DND-41 (cell line): ENCODE measurements at regions not wholly inside any gene's neighbourhood (a gene's known extent, or its start where the extent isn't known, plus 50 kb on each side); places are given as distances from the start of the nearest gene placed in this dataset.

Experiments used
- ATAC-seq: fragments of 200-7000 bp; cut with Tn5 transposase; 3 replicates; pipeline ENCODE4 v1.9.1; 2021; ENCODE audit warnings: low read depth; ENCODE audit not compliant: insufficient read depth
- DNase-seq: peaks from one replicate; pipeline ENCODE4 v3.0.0-alpha.2; 2020
- H2AFZ ChIP-seq: 2 replicates; pipeline ENCODE4 v1.6.0; 2012; ENCODE audit warnings: low read depth, low read length
- H3K27ac ChIP-seq: 2 replicates; pipeline ENCODE4 v1.5.1; 2012; ENCODE audit warnings: low read length, inconsistent platforms
- H3K27me3 ChIP-seq: fragments of 200-600 bp; sonication (generic); 2 replicates; pipeline ENCODE4 v1.6.0; 2012; ENCODE audit warnings: low read length, mild to moderate bottlenecking, inconsistent platforms; ENCODE audit not compliant: insufficient read depth, poor library complexity
- H3K36me3 ChIP-seq: 2 replicates; pipeline ENCODE4 v1.5.1; 2012; ENCODE audit warnings: low read length, inconsistent platforms; ENCODE audit not compliant: insufficient read depth
- H3K4me1 ChIP-seq: 2 replicates; pipeline ENCODE4 v1.5.1; 2012; ENCODE audit warnings: mild to moderate bottlenecking, low read length; ENCODE audit not compliant: insufficient read depth
- H3K4me2 ChIP-seq: 2 replicates; pipeline ENCODE4 v1.6.0; 2012; ENCODE audit warnings: mild to moderate bottlenecking, moderate library complexity, low read length, inconsistent platforms; ENCODE audit not compliant: insufficient read depth
- H3K4me3 ChIP-seq, 2 experiments: fragments of 200-600 bp in 1 of 2; shearing (Covaris generic) in 1 of 2; 2 replicates each; pipeline ENCODE4 v1.5.1; 2012 to 2016; ENCODE audit warnings: inconsistent platforms in 2 of 2, low read length in 2 of 2, mild to moderate bottlenecking in 2 of 2, low read depth in 1 of 2, moderate library complexity in 1 of 2
- H3K79me2 ChIP-seq: 2 replicates; pipeline ENCODE4 v1.6.0; 2012; ENCODE audit warnings: low read length, inconsistent platforms; ENCODE audit not compliant: insufficient read depth
- H3K9ac ChIP-seq: 2 replicates; pipeline ENCODE4 v1.6.0; 2012; ENCODE audit warnings: low read depth, mild to moderate bottlenecking, inconsistent platforms, low read length, moderate library complexity
- H3K9me3 ChIP-seq: 2 replicates; pipeline ENCODE4 v1.5.1; 2012; ENCODE audit warnings: low read length, moderate library complexity, mild to moderate bottlenecking, inconsistent platforms; ENCODE audit not compliant: insufficient read depth, severe bottlenecking
- H4K20me1 ChIP-seq: 2 replicates; pipeline ENCODE4 v1.6.0; 2012; ENCODE audit warnings: low read length; ENCODE audit not compliant: insufficient read depth
- EZH2 ChIP-seq: IDR thresholded peaks from 3 replicates; pipeline ENCODE4 v1.6.1; 2012; ENCODE audit warnings: borderline replicate concordance, low read depth, mild to moderate bottlenecking, moderate library complexity, low read length, inconsistent platforms; ENCODE audit not compliant: severe bottlenecking
- TF ChIP-seq, protein P1 (sequence below): IDR thresholded peaks from 2 replicates; pipeline ENCODE4 v1.5.1; 2012; ENCODE audit warnings: borderline replicate concordance, low read length, moderate library complexity, mild to moderate bottlenecking; ENCODE audit not compliant: poor library complexity, severe bottlenecking; ENCODE audit errors: extremely low read depth

DNA sequence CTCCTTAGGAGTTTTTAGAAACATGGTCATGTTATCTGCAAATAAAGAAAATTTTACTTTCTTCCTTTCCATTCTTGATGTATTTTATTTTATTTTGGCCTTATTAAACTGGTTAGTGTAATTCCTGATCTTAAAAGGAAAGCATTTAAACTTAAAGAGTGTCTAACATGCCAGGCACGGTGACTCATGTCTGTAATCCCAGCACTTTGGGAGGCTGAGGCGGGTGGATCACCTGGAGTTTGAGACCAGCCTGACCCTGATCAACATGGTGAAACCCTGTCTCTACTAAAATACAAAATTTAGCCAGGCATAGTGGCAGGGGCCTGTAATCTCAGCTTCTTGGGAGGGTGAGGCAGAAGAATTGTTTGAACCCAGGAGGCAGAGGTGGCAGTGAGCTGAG is 281.3 kb downstream of the PTTG2 start:
- Histone ChIP-seq H3K79me2 (no peaks in the 10 kb centered on the region), H2AFZ (no peak overlapping the region), H3K4me1 (peaks cover 2% of the 10 kb centered on the region; the same call in 1 of the 2 replicates), H3K4me3 (no peak overlapping the region), H3K9ac (no peak overlapping the region), H3K4me2 (no peak overlapping the region), H3K27me3 (no peaks in the 10 kb centered on the region), H3K9me3 (no peaks in the 10 kb centered on the region), H3K36me3 (no peaks in the 10 kb centered on the region), H3K27ac (no peak overlapping the region), H4K20me1 (no peaks in the 10 kb centered on the region)
- TF ChIP-seq, protein P1, sequence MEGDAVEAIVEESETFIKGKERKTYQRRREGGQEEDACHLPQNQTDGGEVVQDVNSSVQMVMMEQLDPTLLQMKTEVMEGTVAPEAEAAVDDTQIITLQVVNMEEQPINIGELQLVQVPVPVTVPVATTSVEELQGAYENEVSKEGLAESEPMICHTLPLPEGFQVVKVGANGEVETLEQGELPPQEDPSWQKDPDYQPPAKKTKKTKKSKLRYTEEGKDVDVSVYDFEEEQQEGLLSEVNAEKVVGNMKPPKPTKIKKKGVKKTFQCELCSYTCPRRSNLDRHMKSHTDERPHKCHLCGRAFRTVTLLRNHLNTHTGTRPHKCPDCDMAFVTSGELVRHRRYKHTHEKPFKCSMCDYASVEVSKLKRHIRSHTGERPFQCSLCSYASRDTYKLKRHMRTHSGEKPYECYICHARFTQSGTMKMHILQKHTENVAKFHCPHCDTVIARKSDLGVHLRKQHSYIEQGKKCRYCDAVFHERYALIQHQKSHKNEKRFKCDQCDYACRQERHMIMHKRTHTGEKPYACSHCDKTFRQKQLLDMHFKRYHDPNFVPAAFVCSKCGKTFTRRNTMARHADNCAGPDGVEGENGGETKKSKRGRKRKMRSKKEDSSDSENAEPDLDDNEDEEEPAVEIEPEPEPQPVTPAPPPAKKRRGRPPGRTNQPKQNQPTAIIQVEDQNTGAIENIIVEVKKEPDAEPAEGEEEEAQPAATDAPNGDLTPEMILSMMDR: no peak
- TF ChIP-seq EZH2: no peak
- ATAC-seq (no peak), DNase-seq (no peak)

GRCh38 chr4:38242101-38242500 is 281.9 kb downstream of the PTTG2 start:
- Histone ChIP-seq H3K9ac (no peak overlapping the region), H3K4me2 (no peak overlapping the region), H3K79me2 (no peaks in the 10 kb centered on the region), H3K27ac (no peak overlapping the region), H3K27me3 (no peaks in the 10 kb centered on the region), H3K4me1 (peaks cover 2% of the 10 kb centered on the region; the same call in 1 of the 2 replicates), H3K36me3 (no peaks in the 10 kb centered on the region), H3K9me3 (no peaks in the 10 kb centered on the region), H3K4me3 (no peak overlapping the region), H2AFZ (no peak overlapping the region), H4K20me1 (no peaks in the 10 kb centered on the region)
- DNase-seq: no peak
- TF ChIP-seq, protein P1: no peak
- TF ChIP-seq EZH2: no peak
- ATAC-seq: no peak

DNA sequence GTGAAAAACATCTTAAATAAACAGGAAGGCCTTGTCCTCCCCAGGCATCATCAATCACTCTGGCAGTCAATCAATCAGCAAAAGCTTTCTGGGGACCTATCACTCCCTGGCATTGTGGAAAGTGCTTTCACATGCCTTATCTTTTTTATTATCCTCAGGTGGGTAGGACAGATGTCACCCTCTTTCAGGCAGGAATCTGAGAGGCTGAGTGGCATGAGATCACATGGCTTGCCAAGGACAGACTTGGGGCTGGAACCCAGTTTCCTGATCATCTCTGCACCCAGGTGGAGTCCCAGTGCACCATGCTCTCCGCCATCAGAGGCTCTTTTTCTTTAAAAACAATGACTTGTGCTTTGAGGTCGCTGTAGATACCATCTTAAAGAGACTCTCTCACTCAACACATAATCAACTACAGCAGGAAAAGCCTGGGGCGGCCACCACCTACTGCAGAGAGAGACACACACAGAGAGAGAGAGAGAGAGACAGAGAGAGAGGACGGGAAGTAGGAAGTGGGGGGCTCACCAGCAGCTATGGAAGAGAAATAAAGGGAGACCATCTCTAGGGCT is 282.7 kb downstream of the PTTG2 start:
- ATAC-seq (peak; percentile 45; the same call in 1 of the 3 replicates), DNase-seq (no peak)
- Histone ChIP-seq H3K36me3 (no peaks in the 10 kb centered on the region), H2AFZ (peak overlapping the region; percentile 38; the same call in 1 of the 2 replicates), H3K4me2 (no peak overlapping the region), H3K79me2 (no peaks in the 10 kb centered on the region), H3K9me3 (no peaks in the 10 kb centered on the region), H3K4me3 (no peak overlapping the region), H4K20me1 (no peaks in the 10 kb centered on the region), H3K27ac (no peak overlapping the region), H3K27me3 (no peaks in the 10 kb centered on the region), H3K9ac (no peak overlapping the region), H3K4me1 (peaks cover 2% of the 10 kb centered on the region; the same call in 1 of the 2 replicates)
- TF ChIP-seq, protein P1: no peak
- TF ChIP-seq EZH2: no peak
